AG04450 (cell line): ENCODE measurements at regions not wholly inside any gene's neighbourhood (a gene's known extent, or its start where the extent isn't known, plus 50 kb on each side); places are given as distances from the start of the nearest gene placed in this dataset.

Source experiments
- CTCF ChIA-PET: fragments of 300-600, 350-600 bp; formaldehyde crosslinking; extraction: SDS; loops from one replicate; lab custom pipeline; 2022; ENCODE audit warnings: antibody characterized with exemption, inconsistent platforms; lab: Charles Lee
- POLR2A ChIA-PET: fragments of 350-600 bp; formaldehyde crosslinking; extraction: SDS; loops from one replicate; lab custom pipeline; 2021; ENCODE audit warnings: antibody characterized with exemption, inconsistent platforms; lab: Yijun Ruan, JAX
- DNase-seq: peaks from one replicate; pipeline ENCODE4 v3.0.0-alpha.2; 2011; ENCODE audit warnings: low read depth, low spot score
- H3K27ac ChIP-seq: one replicate; pipeline ENCODE4 v1.5.1; 2012; ENCODE audit warnings: low read depth, low read length, control low read depth
- H3K27me3 ChIP-seq: one replicate; pipeline ENCODE4 v1.6.0; 2012; ENCODE audit warnings: low read length; ENCODE audit not compliant: control insufficient read depth, insufficient read depth
- H3K4me3 ChIP-seq: 2 replicates; pipeline ENCODE4 v1.5.1; 2011; ENCODE audit warnings: mild to moderate bottlenecking, low read depth, low read length, control low read depth
- H3K9me3 ChIP-seq: 2 replicates; pipeline ENCODE4 v1.5.1; 2012; ENCODE audit warnings: low read length; ENCODE audit not compliant: control insufficient read depth, insufficient read depth
- CTCF ChIP-seq: IDR thresholded peaks from 2 replicates; pipeline ENCODE4 v1.5.1; 2011; ENCODE audit warnings: low read depth, low read length, control low read depth, inconsistent platforms

- CTCF ChIA-PET, result no interaction called here
- no peak for TF ChIP-seq CTCF
- POLR2A ChIA-PET, result no interaction called here
- no peak for DNase-seq
- peaks cover 3% of the 10 kb centered on the region for H3K27me3 ChIP-seq
- H3K4me3 ChIP-seq, result no peak overlapping the region
- H3K9me3 ChIP-seq, result no peaks in the 10 kb centered on the region
- H3K27ac ChIP-seq, result no peak overlapping the region
These were observed 52.9 kb upstream of the SIM2 start for GRCh38 chr21:36646011-36646410.

- POLR2A ChIA-PET, result no interaction called here
- Histone ChIP-seq H3K9me3 (no peaks in the 10 kb centered on the region), H3K27ac (no peak overlapping the region), H3K27me3 (peaks cover 5% of the 10 kb centered on the region), H3K4me3 (no peak overlapping the region)
- DNase-seq, result no peak
- TF ChIP-seq CTCF, result no peak
- CTCF ChIA-PET, result interaction anchor here (2.0 kb wide), 1 partner anchor 16 kb away, joined by 12 read pairs; no protein-coding TSS in a partner anchor
These were observed 52.3 kb upstream of the SIM2 start for GRCh38 chr21:36646645-36647044.

- Histone ChIP-seq H3K27ac (no peak overlapping the region), H3K27me3 (peaks cover 5% of the 10 kb centered on the region), H3K4me3 (no peak overlapping the region), H3K9me3 (no peaks in the 10 kb centered on the region)
- CTCF ChIA-PET, result interaction anchor here (2.0 kb wide), 1 partner anchor 17 kb away, joined by 12 read pairs; no protein-coding TSS in a partner anchor
- POLR2A ChIA-PET, result no interaction called here
- DNase-seq, result no peak
- TF ChIP-seq CTCF, result no peak
These were observed 51.4 kb upstream of the SIM2 start for GRCh38 chr21:36647279-36648093.
